SH-SY5Y (cell line): ENCODE measurements at regions not wholly inside any gene's neighbourhood (a gene's known extent, or its start where the extent isn't known, plus 50 kb on each side); places are given as distances from the start of the nearest gene placed in this dataset.

Source experiments
- GATA2 ChIP-seq: IDR thresholded peaks from 2 replicates; pipeline ENCODE4 v1.6.1; 2011; ENCODE audit warnings: mild to moderate bottlenecking, low read depth, low read length
- GATA3 ChIP-seq: IDR thresholded peaks from 2 replicates; pipeline ENCODE4 v1.6.1; 2011; ENCODE audit warnings: low read depth, mild to moderate bottlenecking, low read length, moderate library complexity

DNA sequence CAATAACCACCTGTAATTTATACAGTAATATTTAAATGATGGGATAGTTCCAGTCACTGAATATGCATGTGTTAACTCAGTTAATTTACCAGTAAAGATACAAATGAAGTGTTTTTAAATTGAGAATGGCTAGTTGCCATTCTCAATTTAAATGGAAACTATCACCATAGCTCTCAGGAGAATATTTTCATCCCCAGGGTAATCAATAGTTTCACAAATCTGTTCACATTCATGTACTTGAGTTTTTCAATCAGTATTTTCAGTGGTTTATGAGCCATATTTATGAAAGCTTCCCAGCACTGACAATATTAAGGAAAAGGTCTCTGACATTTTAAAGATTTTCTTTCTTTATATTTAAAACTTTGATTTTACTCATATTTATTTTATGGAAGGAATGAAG, 439.3 kb downstream of the MAT2B start:
- TF ChIP-seq GATA2 (no peak), GATA3 (no peak)
